SK-N-SH (cell line): ENCODE measurements at regions not wholly inside any gene's neighbourhood (a gene's known extent, or its start where the extent isn't known, plus 50 kb on each side); places are given as distances from the start of the nearest gene placed in this dataset.

Source experiments
- CTCF ChIA-PET: fragments of 300-600, 350-600 bp; formaldehyde crosslinking; extraction: SDS; loops from one replicate; lab custom pipeline; 2021; lab: Yijun Ruan, JAX
- POLR2A ChIA-PET: fragments of 350-600 bp; sonication (Branson Sonifier 250); formaldehyde crosslinking; extraction: SDS; loops from one replicate; lab custom pipeline; 2020; ENCODE audit warnings: antibody characterized with exemption, inconsistent platforms; lab: Yijun Ruan, JAX
- DNase-seq: peaks from one replicate; pipeline ENCODE4 v3.0.0; 2012
- H2AFZ ChIP-seq: fragments of 200-600 bp; sonication (generic); 2 replicates; pipeline ENCODE4 v1.8.1; 2016; ENCODE audit warnings: antibody characterized with exemption, mild to moderate bottlenecking, low read depth
- H3F3A ChIP-seq: fragments of 200-600 bp; sonication (generic); replicated peaks from 2 replicates; pipeline ENCODE3; 2016; ENCODE audit warnings: antibody characterized with exemption, mild to moderate bottlenecking; ENCODE audit not compliant: insufficient read depth
- H3K27ac ChIP-seq, 2 experiments: fragments of 200-500 bp in 1 of 2; fragments of 200-600 bp in 1 of 2; sonication (Bioruptor generic) in 1 of 2; sonication (generic), shearing (Covaris generic) in 1 of 2; 2 replicates each; pipeline versions ENCODE4 v1.5.1 to v1.6.1; 2014 to 2016; ENCODE audit warnings: low read depth in 2 of 2, inconsistent platforms in 1 of 2, low read length in 1 of 2, mild to moderate bottlenecking in 1 of 2, mixed read lengths in 1 of 2
- H3K27me3 ChIP-seq: fragments of 200-600 bp; sonication (generic), shearing (Covaris generic); 2 replicates; pipeline ENCODE4 v1.6.1; 2016; ENCODE audit warnings: mixed run types; ENCODE audit not compliant: insufficient read depth
- H3K36me3 ChIP-seq, 2 experiments: fragments of 200-500 bp in 1 of 2; fragments of 200-600 bp in 1 of 2; sonication (Bioruptor generic) in 1 of 2; sonication (generic) in 1 of 2; replicated peaks in 1 of 2; 2 replicates each; pipeline versions ENCODE3 to v1.5.1; 2014 to 2016; ENCODE audit warnings: low read length in 1 of 2, mild to moderate bottlenecking in 1 of 2; ENCODE audit not compliant: insufficient read depth in 2 of 2, control insufficient read depth in 1 of 2
- H3K4me1 ChIP-seq, 2 experiments: fragments of 200-500 bp in 1 of 2; fragments of 200-600 bp in 1 of 2; sonication (Bioruptor generic) in 1 of 2; sonication (generic), shearing (Covaris generic) in 1 of 2; 2 replicates each; pipeline versions ENCODE4 v1.5.1 to v1.6.1; 2014 to 2016; ENCODE audit warnings: low read depth in 1 of 2, low read length in 1 of 2, mixed run types in 1 of 2; ENCODE audit not compliant: insufficient read depth in 2 of 2, control insufficient read depth in 1 of 2
- H3K4me2 ChIP-seq: fragments of 200-600 bp; sonication (generic), shearing (Covaris generic); 2 replicates; pipeline ENCODE4 v1.6.1; 2017; ENCODE audit warnings: mixed run types
- H3K4me3 ChIP-seq, 2 experiments: fragments of 200-500 bp in 1 of 2; fragments of 200-600 bp in 1 of 2; sonication (Bioruptor generic) in 1 of 2; sonication (generic), shearing (Covaris generic) in 1 of 2; 2 replicates each; pipeline versions ENCODE4 v1.5.1 to v1.8.1; 2014 to 2016; ENCODE audit warnings: low read depth in 2 of 2, inconsistent platforms in 1 of 2, low read length in 1 of 2, mild to moderate bottlenecking in 1 of 2, mixed read lengths in 1 of 2, moderate library complexity in 1 of 2
- H3K79me2 ChIP-seq: fragments of 200-600 bp; sonication (generic); 2 replicates; pipeline ENCODE4 v1.8.1; 2017; ENCODE audit warnings: mild to moderate bottlenecking; ENCODE audit not compliant: insufficient read depth
- H3K9ac ChIP-seq: fragments of 200-600 bp; sonication (generic); 2 replicates; pipeline ENCODE4 v1.6.1; 2017; ENCODE audit warnings: mixed run types
- H3K9me2 ChIP-seq: fragments of 200-600 bp; sonication (generic); 2 replicates; pipeline ENCODE4 v1.6.1; 2017; ENCODE audit warnings: mixed run types
- H3K9me3 ChIP-seq: fragments of 200-600 bp; sonication (generic); 2 replicates; pipeline ENCODE4 v1.6.1; 2017; ENCODE audit warnings: mixed run types, mild to moderate bottlenecking, moderate library complexity
- H4K20me1 ChIP-seq: fragments of 200-600 bp; sonication (generic); 2 replicates; pipeline ENCODE4 v1.6.1; 2017; ENCODE audit warnings: mild to moderate bottlenecking, mixed run types; ENCODE audit not compliant: insufficient read depth
- EP300 ChIP-seq, 2 experiments: IDR thresholded peaks; 2 replicates each; pipeline versions ENCODE4 v1.4.0 to v1.6.1; 2012; ENCODE audit warnings: borderline replicate concordance in 1 of 2, low read depth in 1 of 2, low read length in 1 of 2
- EZH2phosphoT487 ChIP-seq: fragments of 200-600 bp; sonication (generic); IDR thresholded peaks from 2 replicates; pipeline ENCODE4 v1.6.1; 2017; ENCODE audit warnings: low read depth, mixed run types, mild to moderate bottlenecking, antibody characterized with exemption, moderate library complexity, borderline replicate concordance
- FOSL2 ChIP-seq: IDR thresholded peaks from 2 replicates; pipeline ENCODE4 v1.4.0; 2012; ENCODE audit warnings: low read depth, mild to moderate bottlenecking, moderate library complexity, borderline replicate concordance
- FOXJ3 ChIP-seq: sonication (generic); formaldehyde crosslinking; IDR thresholded peaks from 2 replicates; pipeline ENCODE4 v1.5.1; 2020; ENCODE audit warnings: mild to moderate bottlenecking, missing genetic modification reagents
- GABPA ChIP-seq: IDR thresholded peaks from 2 replicates; pipeline ENCODE4 v1.4.0; 2012; ENCODE audit warnings: low read depth, mild to moderate bottlenecking
- MAX ChIP-seq: IDR thresholded peaks from 2 replicates; pipeline ENCODE4 v1.4.0; 2012; ENCODE audit warnings: low read depth
- MEF2A ChIP-seq: IDR thresholded peaks from 2 replicates; pipeline ENCODE4 v1.4.0; 2012; ENCODE audit warnings: low read depth, borderline replicate concordance
- NFIC ChIP-seq: IDR thresholded peaks from 2 replicates; pipeline ENCODE4 v1.4.0; 2012; ENCODE audit warnings: borderline replicate concordance
- NRF1 ChIP-seq: IDR thresholded peaks from 2 replicates; pipeline ENCODE4 v1.6.1; 2012; ENCODE audit warnings: low read depth, mild to moderate bottlenecking, low read length
- POLR2AphosphoS5 ChIP-seq: IDR thresholded peaks from 2 replicates; pipeline ENCODE4 v1.6.1; 2012; ENCODE audit warnings: low read depth, low read length
- RAD21 ChIP-seq: IDR thresholded peaks from 2 replicates; pipeline ENCODE4 v1.6.1; 2012; ENCODE audit warnings: mild to moderate bottlenecking, low read length
- RFX5 ChIP-seq: IDR thresholded peaks from 2 replicates; pipeline ENCODE4 v1.6.1; 2012; ENCODE audit warnings: mild to moderate bottlenecking, improper control_type of control experiment, low read length
- SIN3A ChIP-seq: IDR thresholded peaks from 2 replicates; pipeline ENCODE4 v1.6.1; 2012; ENCODE audit warnings: low read depth, mild to moderate bottlenecking, low read length, moderate library complexity, borderline replicate concordance
- SMC3 ChIP-seq: IDR thresholded peaks from 2 replicates; pipeline ENCODE4 v1.6.1; 2012; ENCODE audit warnings: low read depth, low read length, improper control_type of control experiment
- TAF1 ChIP-seq: IDR thresholded peaks from 2 replicates; pipeline ENCODE4 v1.6.1; 2012; ENCODE audit warnings: low read depth, mild to moderate bottlenecking, low read length, moderate library complexity, borderline replicate concordance
- TCF12 ChIP-seq: IDR thresholded peaks from 2 replicates; pipeline ENCODE4 v1.4.0; 2012
- TEAD4 ChIP-seq: IDR thresholded peaks from 2 replicates; pipeline ENCODE4 v1.4.0; 2012; ENCODE audit warnings: mild to moderate bottlenecking, borderline replicate concordance; ENCODE audit not compliant: insufficient read depth
- USF1 ChIP-seq: IDR thresholded peaks from 2 replicates; pipeline ENCODE4 v1.4.0; 2012; ENCODE audit warnings: low read depth, borderline replicate concordance
- WGBS: methylation state at CpG from one replicate; pipeline ENCODE4 v1.1.6; 2017; ENCODE audit warnings: low lambda C conversion rate; 5-methylcytosine and 5-hydroxymethylcytosine counted together
- TF ChIP-seq, protein P1 (sequence below): IDR thresholded peaks from 2 replicates; pipeline ENCODE4 v1.6.1; 2012; ENCODE audit warnings: mild to moderate bottlenecking, low read depth, low read length, moderate library complexity

DNA sequence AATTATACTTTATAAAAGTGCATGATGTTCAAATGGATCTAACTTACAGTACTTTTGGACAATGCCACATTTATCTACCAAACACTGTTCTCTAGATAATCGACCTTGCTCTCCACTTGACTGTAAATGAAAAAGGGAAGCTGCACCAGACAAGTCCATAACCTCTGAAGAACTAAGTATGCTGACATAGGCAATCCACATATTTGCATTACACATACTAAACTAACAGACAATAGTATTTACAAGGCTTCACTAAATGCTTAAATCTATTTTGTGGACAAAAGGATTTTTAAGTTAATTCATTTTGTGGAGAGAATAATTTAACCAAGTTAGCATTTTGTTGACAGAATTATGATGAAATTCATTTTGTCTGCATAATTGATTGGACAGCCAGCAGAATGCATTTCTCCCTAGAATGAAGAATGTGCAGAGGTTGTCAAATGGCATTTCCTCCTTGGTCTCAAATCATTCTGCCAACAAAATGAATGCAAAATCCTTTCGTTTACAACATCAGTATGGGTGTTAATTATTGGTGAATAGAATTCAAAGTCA, 520.9 kb downstream of the CPS1 start:
- no peak overlapping the region for H3K4me2 ChIP-seq
- no peaks in the 10 kb centered on the region for H3K9me3 ChIP-seq
- WGBS = 27% methylated on average over 2 of the region's 2 CpGs
- H3K4me1 ChIP-seq = no peaks in the 10 kb centered on the region; a peak in 1 of 4 replicates
- DNase-seq = no peak
- CTCF ChIA-PET = no interaction called here
- H3K9me2 ChIP-seq = no peaks in the 10 kb centered on the region
- no peaks in the 10 kb centered on the region for H3K27me3 ChIP-seq
- H3K36me3 ChIP-seq = no peaks in the 10 kb centered on the region
- no peaks in the 10 kb centered on the region for H4K20me1 ChIP-seq
- no peak overlapping the region for H3K9ac ChIP-seq
- H3K27ac ChIP-seq = no peak overlapping the region
- H3F3A ChIP-seq = no peaks in the 10 kb centered on the region
- no peak overlapping the region for H2AFZ ChIP-seq
- H3K4me3 ChIP-seq = no peak overlapping the region
- POLR2A ChIA-PET = no interaction called here
- no peaks in the 10 kb centered on the region for H3K79me2 ChIP-seq
- no peak for TF ChIP-seq EP300 (IDR thresholded peaks at IDR 0.05; ENCODE audit: borderline replicate concordance in 1 of 2, low read depth in 1 of 2, low read length in 1 of 2)

- no peak for DNase-seq
- H3F3A ChIP-seq = no peaks in the 10 kb centered on the region
- H3K4me1 ChIP-seq = no peaks in the 10 kb centered on the region; a peak in 1 of 4 replicates
- no peak overlapping the region for H2AFZ ChIP-seq
- CTCF ChIA-PET = interaction anchor here (1.2 to 2.3 kb wide), 5 partner anchors 9 to 1483 kb away, joined by 3 to 9 read pairs (median 3); no protein-coding TSS in a partner anchor
- no peaks in the 10 kb centered on the region for H3K27me3 ChIP-seq
- no peak overlapping the region for H3K27ac ChIP-seq
- POLR2A ChIA-PET = no interaction called here
- TF ChIP-seq, protein P1, sequence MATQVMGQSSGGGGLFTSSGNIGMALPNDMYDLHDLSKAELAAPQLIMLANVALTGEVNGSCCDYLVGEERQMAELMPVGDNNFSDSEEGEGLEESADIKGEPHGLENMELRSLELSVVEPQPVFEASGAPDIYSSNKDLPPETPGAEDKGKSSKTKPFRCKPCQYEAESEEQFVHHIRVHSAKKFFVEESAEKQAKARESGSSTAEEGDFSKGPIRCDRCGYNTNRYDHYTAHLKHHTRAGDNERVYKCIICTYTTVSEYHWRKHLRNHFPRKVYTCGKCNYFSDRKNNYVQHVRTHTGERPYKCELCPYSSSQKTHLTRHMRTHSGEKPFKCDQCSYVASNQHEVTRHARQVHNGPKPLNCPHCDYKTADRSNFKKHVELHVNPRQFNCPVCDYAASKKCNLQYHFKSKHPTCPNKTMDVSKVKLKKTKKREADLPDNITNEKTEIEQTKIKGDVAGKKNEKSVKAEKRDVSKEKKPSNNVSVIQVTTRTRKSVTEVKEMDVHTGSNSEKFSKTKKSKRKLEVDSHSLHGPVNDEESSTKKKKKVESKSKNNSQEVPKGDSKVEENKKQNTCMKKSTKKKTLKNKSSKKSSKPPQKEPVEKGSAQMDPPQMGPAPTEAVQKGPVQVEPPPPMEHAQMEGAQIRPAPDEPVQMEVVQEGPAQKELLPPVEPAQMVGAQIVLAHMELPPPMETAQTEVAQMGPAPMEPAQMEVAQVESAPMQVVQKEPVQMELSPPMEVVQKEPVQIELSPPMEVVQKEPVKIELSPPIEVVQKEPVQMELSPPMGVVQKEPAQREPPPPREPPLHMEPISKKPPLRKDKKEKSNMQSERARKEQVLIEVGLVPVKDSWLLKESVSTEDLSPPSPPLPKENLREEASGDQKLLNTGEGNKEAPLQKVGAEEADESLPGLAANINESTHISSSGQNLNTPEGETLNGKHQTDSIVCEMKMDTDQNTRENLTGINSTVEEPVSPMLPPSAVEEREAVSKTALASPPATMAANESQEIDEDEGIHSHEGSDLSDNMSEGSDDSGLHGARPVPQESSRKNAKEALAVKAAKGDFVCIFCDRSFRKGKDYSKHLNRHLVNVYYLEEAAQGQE = no peak
- TF ChIP-seq RAD21 = no peak
- TF ChIP-seq TEAD4 = no peak
- TF ChIP-seq MEF2A = no peak
- no peak for TF ChIP-seq FOXJ3 (CRISPR knock-in tag)
- no peak for TF ChIP-seq NFIC
- TF ChIP-seq SMC3 = no peak
- TF ChIP-seq GABPA = no peak
- no peak for TF ChIP-seq SIN3A
- TF ChIP-seq NRF1 = no peak
- no peak for TF ChIP-seq TAF1
- TF ChIP-seq FOSL2 = no peak
- no peak for TF ChIP-seq USF1
- TF ChIP-seq POLR2AphosphoS5 = no peak
- no peak for TF ChIP-seq MAX
- TF ChIP-seq RFX5 = no peak
- no peak for TF ChIP-seq TCF12
- no peak for TF ChIP-seq EZH2phosphoT487
- H3K9ac ChIP-seq = no peak overlapping the region
- 78% methylated on average over 2 of the region's 2 CpGs for WGBS
- no peaks in the 10 kb centered on the region for H3K9me2 ChIP-seq
- H3K4me2 ChIP-seq = no peak overlapping the region
- H3K36me3 ChIP-seq = no peaks in the 10 kb centered on the region
- no peaks in the 10 kb centered on the region for H4K20me1 ChIP-seq
- no peaks in the 10 kb centered on the region for H3K79me2 ChIP-seq
- no peaks in the 10 kb centered on the region for H3K9me3 ChIP-seq
- H3K4me3 ChIP-seq = no peak overlapping the region
These were observed 528.0 kb downstream of the CPS1 start for GRCh38 chr2:211084352-211084751.
